C4-2B (cell line): ENCODE measurements at regions not wholly inside any gene's neighbourhood (a gene's known extent, or its start where the extent isn't known, plus 50 kb on each side); places are given as distances from the start of the nearest gene placed in this dataset.

ENCODE experiments used
- ZFX ChIP-seq: fragments of 450-650 bp; IDR thresholded peaks from 2 replicates; pipeline ENCODE4 v1.6.1; 2017
- TF ChIP-seq, protein P1 (sequence below): fragments of 450-650 bp; conservative IDR thresholded peaks from 2 replicates; pipeline ENCODE4 v1.5.1; 2017; ENCODE audit warnings: mild to moderate bottlenecking

- TF ChIP-seq, protein P1, sequence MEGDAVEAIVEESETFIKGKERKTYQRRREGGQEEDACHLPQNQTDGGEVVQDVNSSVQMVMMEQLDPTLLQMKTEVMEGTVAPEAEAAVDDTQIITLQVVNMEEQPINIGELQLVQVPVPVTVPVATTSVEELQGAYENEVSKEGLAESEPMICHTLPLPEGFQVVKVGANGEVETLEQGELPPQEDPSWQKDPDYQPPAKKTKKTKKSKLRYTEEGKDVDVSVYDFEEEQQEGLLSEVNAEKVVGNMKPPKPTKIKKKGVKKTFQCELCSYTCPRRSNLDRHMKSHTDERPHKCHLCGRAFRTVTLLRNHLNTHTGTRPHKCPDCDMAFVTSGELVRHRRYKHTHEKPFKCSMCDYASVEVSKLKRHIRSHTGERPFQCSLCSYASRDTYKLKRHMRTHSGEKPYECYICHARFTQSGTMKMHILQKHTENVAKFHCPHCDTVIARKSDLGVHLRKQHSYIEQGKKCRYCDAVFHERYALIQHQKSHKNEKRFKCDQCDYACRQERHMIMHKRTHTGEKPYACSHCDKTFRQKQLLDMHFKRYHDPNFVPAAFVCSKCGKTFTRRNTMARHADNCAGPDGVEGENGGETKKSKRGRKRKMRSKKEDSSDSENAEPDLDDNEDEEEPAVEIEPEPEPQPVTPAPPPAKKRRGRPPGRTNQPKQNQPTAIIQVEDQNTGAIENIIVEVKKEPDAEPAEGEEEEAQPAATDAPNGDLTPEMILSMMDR, result no peak
- no peak for TF ChIP-seq ZFX
These were observed 117.5 kb upstream of the VPREB1 start for GRCh38 chr22:22127100-22127499.
